NCI-H2107 (cell line): ENCODE measurements at regions not wholly inside any gene's neighbourhood (a gene's known extent, or its start where the extent isn't known, plus 50 kb on each side); places are given as distances from the start of the nearest gene placed in this dataset.

Source experiments
- DNase-seq: peaks from one replicate; lab custom pipeline; 2025; lab: John Stamatoyannopoulos, UW

GRCh38 chr6:4559281-4559875 is 216.8 kb upstream of the CDYL start:
- DNase-seq = no peak

GRCh38 chr6:4554645-4555044 is 221.6 kb upstream of the CDYL start:
- DNase-seq = no peak

GRCh38 chr6:4553387-4553786 is 222.8 kb upstream of the CDYL start:
- DNase-seq = no peak

GRCh38 chr6:4550227-4550597 is 226.0 kb upstream of the CDYL start:
- no peak for DNase-seq

GRCh38 chr6:4549556-4550226 is 226.5 kb upstream of the CDYL start:
- DNase-seq = no peak

GRCh38 chr6:4545893-4546292 is 230.3 kb upstream of the CDYL start:
- no peak for DNase-seq

- no peak for DNase-seq
These were observed 232.6 kb upstream of the CDYL start for GRCh38 chr6:4543596-4543995.

GRCh38 chr6:4533576-4533975 is 242.6 kb upstream of the CDYL start:
- DNase-seq = no peak

GRCh38 chr6:4531406-4531805 is 244.8 kb upstream of the CDYL start:
- DNase-seq = no peak

- DNase-seq = no peak
These were observed 253.8 kb upstream of the CDYL start for GRCh38 chr6:4522453-4522852.

GRCh38 chr6:4521070-4521469 is 255.1 kb upstream of the CDYL start:
- DNase-seq = no peak

- DNase-seq = no peak
These were observed 257.7 kb upstream of the CDYL start for GRCh38 chr6:4518506-4518905.

- no peak for DNase-seq
These were observed 260.0 kb upstream of the CDYL start for GRCh38 chr6:4516206-4516605.

GRCh38 chr6:4513561-4513960 is 262.6 kb upstream of the CDYL start:
- DNase-seq = no peak

- DNase-seq = no peak
These were observed 264.1 kb upstream of the CDYL start for GRCh38 chr6:4512051-4512471.

GRCh38 chr6:4511641-4512020 is 264.6 kb upstream of the CDYL start:
- DNase-seq = no peak

- DNase-seq = no peak
These were observed 265.1 kb upstream of the CDYL start for GRCh38 chr6:4510906-4511640.

GRCh38 chr6:4510317-4510716 is 265.9 kb upstream of the CDYL start:
- no peak for DNase-seq

- DNase-seq = no peak
These were observed 266.7 kb upstream of the CDYL start for GRCh38 chr6:4509506-4509905.

- no peak for DNase-seq
These were observed 269.4 kb upstream of the CDYL start for GRCh38 chr6:4506792-4507191.

GRCh38 chr6:4506223-4506622 is 270.0 kb upstream of the CDYL start:
- DNase-seq = no peak

- no peak for DNase-seq
These were observed 271.5 kb upstream of the CDYL start for GRCh38 chr6:4504700-4505099.

- no peak for DNase-seq
These were observed 272.5 kb upstream of the CDYL start for GRCh38 chr6:4503700-4504099.

GRCh38 chr6:4496284-4496683 is 279.9 kb upstream of the CDYL start:
- DNase-seq = no peak
